Astrocyte (in vitro differentiated cells and primary cell): ENCODE measurements at regions not wholly inside any gene's neighbourhood (a gene's known extent, or its start where the extent isn't known, plus 50 kb on each side); places are given as distances from the start of the nearest gene placed in this dataset.

ENCODE experiments used
- DNase-seq: peaks from one replicate; pipeline ENCODE4 v3.0.0-alpha.2; 2010; ENCODE audit warnings: low read depth
- FAIRE-seq: peaks from 2 replicates; lab custom pipeline; 2011; peaks lifted over from hg19 to GRCh38; lab: Jason Lieb, UNC
- H2AFZ ChIP-seq: 2 replicates; pipeline ENCODE4 v1.6.0; 2012; ENCODE audit warnings: low read depth, low read length, inconsistent platforms
- H3K27ac ChIP-seq: 2 replicates; pipeline ENCODE4 v1.5.1; 2011; ENCODE audit warnings: low read depth, low read length, inconsistent platforms
- H3K27me3 ChIP-seq: 2 replicates; pipeline ENCODE4 v1.6.0; 2011; ENCODE audit warnings: low read length, inconsistent platforms; ENCODE audit not compliant: insufficient read depth
- H3K36me3 ChIP-seq: 2 replicates; pipeline ENCODE4 v1.5.1; 2011; ENCODE audit warnings: low read length, inconsistent platforms; ENCODE audit not compliant: insufficient read depth
- H3K4me1 ChIP-seq: 2 replicates; pipeline ENCODE4 v1.5.1; 2011; ENCODE audit warnings: low read length, inconsistent platforms; ENCODE audit not compliant: insufficient read depth
- H3K4me2 ChIP-seq: 2 replicates; pipeline ENCODE4 v1.6.0; 2012; ENCODE audit warnings: low read length, inconsistent platforms
- H3K4me3 ChIP-seq: 2 replicates; pipeline ENCODE4 v1.5.1; 2011; ENCODE audit warnings: low read depth, mild to moderate bottlenecking, low read length, inconsistent platforms; ENCODE audit not compliant: insufficient read depth
- H3K79me2 ChIP-seq: 2 replicates; pipeline ENCODE4 v1.6.0; 2012; ENCODE audit warnings: mild to moderate bottlenecking, low read length, inconsistent platforms; ENCODE audit not compliant: insufficient read depth
- H3K9ac ChIP-seq: 2 replicates; pipeline ENCODE4 v1.6.0; 2012; ENCODE audit warnings: mild to moderate bottlenecking, low read length, inconsistent platforms
- H3K9me3 ChIP-seq: 2 replicates; pipeline ENCODE4 v1.5.1; 2012; ENCODE audit warnings: low read depth, mild to moderate bottlenecking, low read length, inconsistent platforms; ENCODE audit not compliant: insufficient read depth
- H4K20me1 ChIP-seq: 2 replicates; pipeline ENCODE4 v1.6.0; 2012; ENCODE audit warnings: low read length, inconsistent platforms; ENCODE audit not compliant: insufficient read depth
- H3K27ac Mint-ChIP-seq: one replicate; pipeline ENCODE4 v1.8.0; 2021; ENCODE audit warnings: mild to moderate bottlenecking, mixed read lengths; ENCODE audit not compliant: unreplicated experiment
- H3K27me3 Mint-ChIP-seq: one replicate; pipeline ENCODE4 v1.8.0; 2021; ENCODE audit warnings: low read depth, mixed read lengths; ENCODE audit not compliant: unreplicated experiment
- H3K36me3 Mint-ChIP-seq: one replicate; pipeline ENCODE4 v1.8.0; 2021; ENCODE audit warnings: low read depth, mixed read lengths; ENCODE audit not compliant: unreplicated experiment
- H3K4me1 Mint-ChIP-seq: one replicate; pipeline ENCODE4 v1.8.0; 2021; ENCODE audit warnings: low read depth, mixed read lengths; ENCODE audit not compliant: unreplicated experiment
- H3K4me3 Mint-ChIP-seq: one replicate; pipeline ENCODE4 v1.8.0; 2021; ENCODE audit warnings: mild to moderate bottlenecking, moderate library complexity, mixed read lengths; ENCODE audit not compliant: unreplicated experiment
- H3K9me3 Mint-ChIP-seq: one replicate; pipeline ENCODE4 v1.8.0; 2021; ENCODE audit warnings: mild to moderate bottlenecking, mixed read lengths; ENCODE audit not compliant: unreplicated experiment
- EZH2 ChIP-seq: IDR thresholded peaks from 2 replicates; pipeline ENCODE4 v1.6.1; 2012; ENCODE audit warnings: mild to moderate bottlenecking, low read length, inconsistent platforms; ENCODE audit not compliant: insufficient read depth
- TF ChIP-seq, protein P1 (sequence below): IDR thresholded peaks from 2 replicates; pipeline ENCODE4 v1.5.1; 2011; ENCODE audit warnings: low read depth, mild to moderate bottlenecking, inconsistent platforms, low read length, moderate library complexity; ENCODE audit not compliant: insufficient read depth

DNA sequence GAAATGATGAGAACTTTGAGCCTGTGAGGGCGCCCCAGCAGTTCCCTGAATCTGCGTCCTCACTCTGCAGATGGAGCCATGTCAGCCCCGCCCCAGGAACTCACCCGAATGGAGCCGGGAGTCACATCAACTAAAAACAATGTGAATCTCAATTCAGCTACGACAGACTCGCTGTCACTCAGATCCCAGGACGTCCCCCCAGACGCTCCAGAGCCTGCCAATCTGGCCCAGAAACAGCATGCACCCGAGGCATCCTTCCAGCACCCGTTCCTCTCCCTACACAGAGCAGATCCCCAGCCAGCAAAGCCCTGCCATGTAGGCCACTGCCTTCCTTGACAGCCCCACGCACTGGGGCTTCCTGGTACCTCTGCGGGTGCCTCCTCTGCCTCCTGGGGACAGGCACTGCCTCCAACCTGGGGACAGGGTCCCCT lies 248.0 kb downstream of the TTLL2 start:
- Histone ChIP-seq H3K27ac (no peak overlapping the region), H3K9me3 (no peaks in the 10 kb centered on the region), H4K20me1 (no peaks in the 10 kb centered on the region), H3K27me3 (peaks cover 3% of the 10 kb centered on the region), H3K4me1 (no peaks in the 10 kb centered on the region), H3K4me2 (no peak overlapping the region), H3K79me2 (no peaks in the 10 kb centered on the region), H3K9ac (no peak overlapping the region), H3K36me3 (no peaks in the 10 kb centered on the region), H3K4me3 (no peak overlapping the region), H2AFZ (peak overlapping the region; percentile 18)
- no peak overlapping the region for H3K27ac Mint-ChIP-seq
- H3K27me3 Mint-ChIP-seq, result peaks cover 39% of the 10 kb centered on the region
- H3K36me3 Mint-ChIP-seq, result peaks cover 3% of the 10 kb centered on the region
- TF ChIP-seq, protein P1, sequence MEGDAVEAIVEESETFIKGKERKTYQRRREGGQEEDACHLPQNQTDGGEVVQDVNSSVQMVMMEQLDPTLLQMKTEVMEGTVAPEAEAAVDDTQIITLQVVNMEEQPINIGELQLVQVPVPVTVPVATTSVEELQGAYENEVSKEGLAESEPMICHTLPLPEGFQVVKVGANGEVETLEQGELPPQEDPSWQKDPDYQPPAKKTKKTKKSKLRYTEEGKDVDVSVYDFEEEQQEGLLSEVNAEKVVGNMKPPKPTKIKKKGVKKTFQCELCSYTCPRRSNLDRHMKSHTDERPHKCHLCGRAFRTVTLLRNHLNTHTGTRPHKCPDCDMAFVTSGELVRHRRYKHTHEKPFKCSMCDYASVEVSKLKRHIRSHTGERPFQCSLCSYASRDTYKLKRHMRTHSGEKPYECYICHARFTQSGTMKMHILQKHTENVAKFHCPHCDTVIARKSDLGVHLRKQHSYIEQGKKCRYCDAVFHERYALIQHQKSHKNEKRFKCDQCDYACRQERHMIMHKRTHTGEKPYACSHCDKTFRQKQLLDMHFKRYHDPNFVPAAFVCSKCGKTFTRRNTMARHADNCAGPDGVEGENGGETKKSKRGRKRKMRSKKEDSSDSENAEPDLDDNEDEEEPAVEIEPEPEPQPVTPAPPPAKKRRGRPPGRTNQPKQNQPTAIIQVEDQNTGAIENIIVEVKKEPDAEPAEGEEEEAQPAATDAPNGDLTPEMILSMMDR, result no peak
- TF ChIP-seq EZH2, result no peak
- H3K4me3 Mint-ChIP-seq, result no peak overlapping the region
- DNase-seq (no peak), FAIRE-seq (no peak)
- no peaks in the 10 kb centered on the region for H3K9me3 Mint-ChIP-seq
- H3K4me1 Mint-ChIP-seq, result no peaks in the 10 kb centered on the region

DNA sequence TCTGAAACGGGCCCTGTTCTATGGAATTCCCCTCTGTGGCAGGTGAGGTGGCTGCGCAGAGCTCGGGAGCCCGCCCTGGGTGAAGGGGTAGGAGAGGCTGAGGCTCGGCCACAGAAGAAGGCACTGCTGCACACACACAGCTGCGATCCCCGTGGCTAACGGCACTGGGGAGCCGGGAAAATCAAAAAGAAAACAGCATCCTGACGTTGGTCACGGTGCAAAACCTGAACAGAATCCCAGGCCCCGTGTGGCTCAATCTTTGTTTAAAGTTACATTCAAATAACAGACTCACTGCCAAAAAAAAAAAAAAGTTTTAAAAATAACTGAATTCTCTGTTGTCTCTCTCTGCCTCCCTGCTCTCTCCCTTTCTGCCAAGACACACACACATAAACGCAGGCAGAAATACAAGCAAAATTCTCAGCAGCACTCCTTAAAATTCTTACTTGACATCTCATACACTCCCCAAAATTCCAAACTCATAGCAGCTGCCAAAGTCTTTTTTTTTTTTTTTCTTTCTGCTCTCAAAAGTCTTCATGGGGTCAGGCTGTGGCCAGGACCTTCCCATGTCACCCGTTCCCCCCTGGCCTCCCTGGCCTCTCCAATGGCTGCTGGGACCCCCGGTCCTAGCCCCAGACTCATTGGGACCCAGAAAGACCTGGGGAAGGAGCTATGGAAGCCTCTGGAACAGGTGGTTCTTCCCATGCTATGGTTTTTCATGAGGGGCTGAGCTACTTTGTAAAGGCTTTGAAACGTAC lies 248.8 kb downstream of the TTLL2 start:
- H3K9ac ChIP-seq, result no peak overlapping the region
- Mint-ChIP-seq H3K9me3 (no peaks in the 10 kb centered on the region), H3K4me1 (no peaks in the 10 kb centered on the region), H3K27ac (no peak overlapping the region), H3K4me3 (no peak overlapping the region), H3K36me3 (peaks cover 3% of the 10 kb centered on the region), H3K27me3 (peaks cover 46% of the 10 kb centered on the region)
- no peak for FAIRE-seq
- H3K79me2 ChIP-seq, result no peaks in the 10 kb centered on the region
- no peak overlapping the region for H3K4me3 ChIP-seq
- no peak overlapping the region for H3K4me2 ChIP-seq
- peaks cover 3% of the 10 kb centered on the region for H3K27me3 ChIP-seq
- TF ChIP-seq EZH2, result no peak
- TF ChIP-seq, protein P1, result no peak
- H3K36me3 ChIP-seq, result no peaks in the 10 kb centered on the region
- no peaks in the 10 kb centered on the region for H3K4me1 ChIP-seq
- no peak overlapping the region for H2AFZ ChIP-seq
- no peak overlapping the region for H3K27ac ChIP-seq
- H3K9me3 ChIP-seq, result no peaks in the 10 kb centered on the region
- no peaks in the 10 kb centered on the region for H4K20me1 ChIP-seq
- DNase-seq, result peak; percentile 23
